ENCODE measurements at regions not wholly inside any gene's neighbourhood (a gene's known extent, or its start where the extent isn't known, plus 50 kb on each side); places are given as distances from the start of the nearest gene placed in this dataset.

GRCh38 chr4:53785996-53786395 is 194.7 kb upstream of the LNX1 start:
- no peak overlapping the region for H3K4me3 ChIP-seq (replicated peaks; ENCODE audit: insufficient read depth, low read length)
- no peak for DNase-seq (ENCODE audit: low read depth in 1 of 2, low spot score in 1 of 2)

DNA sequence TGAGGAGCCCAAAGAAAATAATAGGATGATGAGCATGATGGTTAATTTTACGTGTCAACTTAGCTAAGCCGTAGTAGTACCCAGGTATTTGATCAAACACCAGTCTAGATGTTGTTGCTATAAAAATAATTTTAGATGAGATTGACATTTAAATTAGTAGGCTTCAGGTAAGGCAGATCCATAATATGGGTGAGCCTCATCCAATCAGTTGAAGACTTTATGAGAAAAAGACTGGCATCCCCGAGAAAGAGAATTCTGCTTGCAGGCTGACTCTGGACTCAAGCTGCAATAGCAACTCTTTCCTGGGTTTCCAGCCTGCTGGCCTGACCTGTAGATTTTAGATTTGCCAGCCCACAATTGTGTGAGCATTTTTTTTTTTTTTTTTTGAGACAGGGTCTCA is 192.8 kb upstream of the LNX1 start:
- Histone ChIP-seq H3K27ac (replicated peaks) (no peak overlapping the region), H3K27me3 (ENCODE audit: insufficient read depth, poor library complexity, severe bottlenecking) (no peaks in the 10 kb centered on the region), H3K4me3 (replicated peaks; ENCODE audit: insufficient read depth, low read length) (no peak overlapping the region)
- no peak for DNase-seq (ENCODE audit: low read depth in 1 of 2, low spot score in 1 of 2)
- TF ChIP-seq, protein P1, sequence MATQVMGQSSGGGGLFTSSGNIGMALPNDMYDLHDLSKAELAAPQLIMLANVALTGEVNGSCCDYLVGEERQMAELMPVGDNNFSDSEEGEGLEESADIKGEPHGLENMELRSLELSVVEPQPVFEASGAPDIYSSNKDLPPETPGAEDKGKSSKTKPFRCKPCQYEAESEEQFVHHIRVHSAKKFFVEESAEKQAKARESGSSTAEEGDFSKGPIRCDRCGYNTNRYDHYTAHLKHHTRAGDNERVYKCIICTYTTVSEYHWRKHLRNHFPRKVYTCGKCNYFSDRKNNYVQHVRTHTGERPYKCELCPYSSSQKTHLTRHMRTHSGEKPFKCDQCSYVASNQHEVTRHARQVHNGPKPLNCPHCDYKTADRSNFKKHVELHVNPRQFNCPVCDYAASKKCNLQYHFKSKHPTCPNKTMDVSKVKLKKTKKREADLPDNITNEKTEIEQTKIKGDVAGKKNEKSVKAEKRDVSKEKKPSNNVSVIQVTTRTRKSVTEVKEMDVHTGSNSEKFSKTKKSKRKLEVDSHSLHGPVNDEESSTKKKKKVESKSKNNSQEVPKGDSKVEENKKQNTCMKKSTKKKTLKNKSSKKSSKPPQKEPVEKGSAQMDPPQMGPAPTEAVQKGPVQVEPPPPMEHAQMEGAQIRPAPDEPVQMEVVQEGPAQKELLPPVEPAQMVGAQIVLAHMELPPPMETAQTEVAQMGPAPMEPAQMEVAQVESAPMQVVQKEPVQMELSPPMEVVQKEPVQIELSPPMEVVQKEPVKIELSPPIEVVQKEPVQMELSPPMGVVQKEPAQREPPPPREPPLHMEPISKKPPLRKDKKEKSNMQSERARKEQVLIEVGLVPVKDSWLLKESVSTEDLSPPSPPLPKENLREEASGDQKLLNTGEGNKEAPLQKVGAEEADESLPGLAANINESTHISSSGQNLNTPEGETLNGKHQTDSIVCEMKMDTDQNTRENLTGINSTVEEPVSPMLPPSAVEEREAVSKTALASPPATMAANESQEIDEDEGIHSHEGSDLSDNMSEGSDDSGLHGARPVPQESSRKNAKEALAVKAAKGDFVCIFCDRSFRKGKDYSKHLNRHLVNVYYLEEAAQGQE (IDR thresholded peaks at IDR 0.05; ENCODE audit: insufficient replicate concordance, low read depth): no peak
- TF ChIP-seq GABPA (IDR thresholded peaks at IDR 0.05; ENCODE audit: low read depth) (no peak), CTCF (IDR thresholded peaks at IDR 0.05; ENCODE audit: insufficient read depth, low read length) (no peak), POLR2AphosphoS5 (IDR thresholded peaks at IDR 0.05; ENCODE audit: low read depth) (no peak), SPI1 (IDR thresholded peaks at IDR 0.05; ENCODE audit: borderline replicate concordance, low read depth) (no peak)

More at GRCh38 chr4:53785996-53786395, 194.7 kb upstream of the LNX1 start:
- TF ChIP-seq SPI1 (IDR thresholded peaks at IDR 0.05; ENCODE audit: borderline replicate concordance, low read depth): no peak
- TF ChIP-seq GABPA (IDR thresholded peaks at IDR 0.05; ENCODE audit: low read depth): no peak
- TF ChIP-seq POLR2AphosphoS5 (IDR thresholded peaks at IDR 0.05; ENCODE audit: low read depth): no peak
- no peak for TF ChIP-seq CTCF (IDR thresholded peaks at IDR 0.05; ENCODE audit: insufficient read depth, low read length)
- TF ChIP-seq, protein P1 (IDR thresholded peaks at IDR 0.05; ENCODE audit: insufficient replicate concordance, low read depth): no peak
- Histone ChIP-seq H3K27me3 (ENCODE audit: insufficient read depth, poor library complexity, severe bottlenecking) (no peaks in the 10 kb centered on the region), H3K27ac (replicated peaks) (no peak overlapping the region)

- H3K27ac ChIP-seq (replicated peaks): no peak overlapping the region
Observed at GRCh38 chr4:53783208-53783859, 192.0 kb upstream of the LNX1 start.

More at GRCh38 chr4:53783208-53783859, 192.0 kb upstream of the LNX1 start:
- no peaks in the 10 kb centered on the region for H3K27me3 ChIP-seq (ENCODE audit: insufficient read depth, poor library complexity, severe bottlenecking)
- no peak overlapping the region for H3K4me3 ChIP-seq (replicated peaks; ENCODE audit: insufficient read depth, low read length)
- no peak for DNase-seq (ENCODE audit: low read depth in 1 of 2, low spot score in 1 of 2)
- TF ChIP-seq POLR2AphosphoS5 (IDR thresholded peaks at IDR 0.05; ENCODE audit: low read depth) (no peak), CTCF (IDR thresholded peaks at IDR 0.05; ENCODE audit: insufficient read depth, low read length) (no peak), GABPA (IDR thresholded peaks at IDR 0.05; ENCODE audit: low read depth) (no peak), SPI1 (IDR thresholded peaks at IDR 0.05; ENCODE audit: borderline replicate concordance, low read depth) (no peak)
- TF ChIP-seq, protein P1 (IDR thresholded peaks at IDR 0.05; ENCODE audit: insufficient replicate concordance, low read depth): no peak
